ENCODE measurements at regions not wholly inside any gene's neighbourhood (a gene's known extent, or its start where the extent isn't known, plus 50 kb on each side); places are given as distances from the start of the nearest gene placed in this dataset.

GRCh38 chr16:86387468-86388440 is 122.6 kb upstream of the FOXF1 start:
- TF ChIP-seq CTCF (IDR thresholded peaks at IDR 0.05) (no peak), POLR2A (IDR thresholded peaks at IDR 0.05) (no peak), POLR2AphosphoS5 (IDR thresholded peaks at IDR 0.05) (no peak)
